ENCODE measurements at regions not wholly inside any gene's neighbourhood (a gene's known extent, or its start where the extent isn't known, plus 50 kb on each side); places are given as distances from the start of the nearest gene placed in this dataset.
A peak's percentile ranks its signal among the peaks of the same experiment; 100 is the strongest.

GRCh38 chr4:96164814-96165351 is 325.0 kb downstream of the PDHA2 start:
- peak in 1 of 3 donors; percentile 16 for DNase-seq (ENCODE audit: low read depth in 3 of 3, low spot score in 2 of 3)

- DNase-seq (ENCODE audit: low read depth in 3 of 3, low spot score in 2 of 3): no peak
Observed at GRCh38 chr4:96166806-96167205, 326.9 kb downstream of the PDHA2 start.

GRCh38 chr4:96170198-96170597 is 330.3 kb downstream of the PDHA2 start:
- DNase-seq (ENCODE audit: low read depth in 3 of 3, low spot score in 2 of 3): no peak

- DNase-seq (ENCODE audit: low read depth in 3 of 3, low spot score in 2 of 3): no peak
Observed at GRCh38 chr4:96173756-96174155, 333.9 kb downstream of the PDHA2 start.

GRCh38 chr4:96175871-96176270 is 336.0 kb downstream of the PDHA2 start:
- DNase-seq (ENCODE audit: low read depth in 3 of 3, low spot score in 2 of 3): no peak

- DNase-seq (ENCODE audit: low read depth in 3 of 3, low spot score in 2 of 3): no peak
Observed at GRCh38 chr4:96183611-96184010, 343.7 kb downstream of the PDHA2 start.

- DNase-seq (ENCODE audit: low read depth in 3 of 3, low spot score in 2 of 3): no peak
Observed at GRCh38 chr4:96186593-96186992, 346.7 kb downstream of the PDHA2 start.

GRCh38 chr4:96189761-96190160 is 349.9 kb downstream of the PDHA2 start:
- no peak for DNase-seq (ENCODE audit: low read depth in 3 of 3, low spot score in 2 of 3)

- no peak for DNase-seq (ENCODE audit: low read depth in 3 of 3, low spot score in 2 of 3)
Observed at GRCh38 chr4:96193061-96193460, 353.2 kb downstream of the PDHA2 start.

- DNase-seq (ENCODE audit: low read depth in 3 of 3, low spot score in 2 of 3): no peak
Observed at GRCh38 chr4:96194993-96195392, 355.1 kb downstream of the PDHA2 start.

GRCh38 chr4:96205143-96205936 is 365.4 kb downstream of the PDHA2 start:
- DNase-seq (ENCODE audit: low read depth in 3 of 3, low spot score in 2 of 3): no peak

- no peak for DNase-seq (ENCODE audit: low read depth in 3 of 3, low spot score in 2 of 3)
Observed at GRCh38 chr4:96227515-96227914, 387.6 kb downstream of the PDHA2 start.

GRCh38 chr4:96228463-96228862 is 388.6 kb downstream of the PDHA2 start:
- DNase-seq (ENCODE audit: low read depth in 3 of 3, low spot score in 2 of 3): no peak

- DNase-seq (ENCODE audit: low read depth in 3 of 3, low spot score in 2 of 3): no peak
Observed at GRCh38 chr4:96240041-96240440, 400.1 kb downstream of the PDHA2 start.

GRCh38 chr4:96241819-96242218 is 401.9 kb downstream of the PDHA2 start:
- no peak for DNase-seq (ENCODE audit: low read depth in 3 of 3, low spot score in 2 of 3)

- no peak for DNase-seq (ENCODE audit: low read depth in 3 of 3, low spot score in 2 of 3)
Observed at GRCh38 chr4:96247096-96247495, 407.2 kb downstream of the PDHA2 start.

- no peak for DNase-seq (ENCODE audit: low read depth in 3 of 3, low spot score in 2 of 3)
Observed at GRCh38 chr4:96248225-96248624, 408.3 kb downstream of the PDHA2 start.

GRCh38 chr4:96260064-96260682 is 420.3 kb downstream of the PDHA2 start:
- DNase-seq (ENCODE audit: low read depth in 3 of 3, low spot score in 2 of 3): no peak

- no peak for DNase-seq (ENCODE audit: low read depth in 3 of 3, low spot score in 2 of 3)
Observed at GRCh38 chr4:96262057-96262456, 422.2 kb downstream of the PDHA2 start.

- no peak for DNase-seq (ENCODE audit: low read depth in 3 of 3, low spot score in 2 of 3)
Observed at GRCh38 chr4:96263291-96263690, 423.4 kb downstream of the PDHA2 start.

- no peak for DNase-seq (ENCODE audit: low read depth in 3 of 3, low spot score in 2 of 3)
Observed at GRCh38 chr4:96264941-96265463, 425.1 kb downstream of the PDHA2 start.

- no peak for DNase-seq (ENCODE audit: low read depth in 3 of 3, low spot score in 2 of 3)
Observed at GRCh38 chr4:96293806-96294205, 453.9 kb downstream of the PDHA2 start.

Measured in right renal cortex interstitium (tissue), 3 donors.